Cardiac septum (tissue), 1 donor: ENCODE measurements at regions not wholly inside any gene's neighbourhood (a gene's known extent, or its start where the extent isn't known, plus 50 kb on each side); places are given as distances from the start of the nearest gene placed in this dataset.

Experiments
- DNase-seq: peaks from one replicate; pipeline ENCODE4 v3.0.0-alpha.2; 2020; ENCODE audit warnings: low spot score
- intact Hi-C: fragments of 100-400 bp; cut with DNase I; formaldehyde crosslinking; loops from one replicate; pipeline ENCODE4 v1.14.0; 2022
- donor health status: DM: no; HTN: no; CAD: no.

DNA sequence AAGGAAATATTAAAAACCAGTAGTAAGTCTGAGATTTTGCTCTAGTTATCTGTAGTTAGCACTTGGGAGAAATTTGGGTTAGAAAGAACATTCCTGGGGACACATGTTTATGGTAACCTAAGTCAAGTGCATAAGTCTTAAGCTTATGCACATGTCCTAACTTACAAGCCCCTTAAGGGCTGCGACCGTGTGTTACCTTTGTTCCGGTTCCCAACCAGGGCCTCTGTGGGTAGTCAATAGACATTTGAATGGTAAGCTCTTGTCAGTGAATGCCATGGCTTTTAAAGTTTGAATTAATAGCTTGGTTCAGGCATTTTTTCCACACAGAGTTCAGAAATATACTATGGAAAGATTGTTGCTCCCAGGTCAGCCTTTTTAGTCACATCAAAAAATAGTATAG lies 64.7 kb upstream of the CWC22 start:
- no peak for DNase-seq
- intact Hi-C loops = loop anchor here (10.0 kb wide), 1 partner anchor 227 kb away; no protein-coding TSS in a partner anchor

GRCh38 chr2:180063494-180064092 lies 56.5 kb upstream of the CWC22 start:
- intact Hi-C loops = no loop called here
- DNase-seq = no peak

DNA sequence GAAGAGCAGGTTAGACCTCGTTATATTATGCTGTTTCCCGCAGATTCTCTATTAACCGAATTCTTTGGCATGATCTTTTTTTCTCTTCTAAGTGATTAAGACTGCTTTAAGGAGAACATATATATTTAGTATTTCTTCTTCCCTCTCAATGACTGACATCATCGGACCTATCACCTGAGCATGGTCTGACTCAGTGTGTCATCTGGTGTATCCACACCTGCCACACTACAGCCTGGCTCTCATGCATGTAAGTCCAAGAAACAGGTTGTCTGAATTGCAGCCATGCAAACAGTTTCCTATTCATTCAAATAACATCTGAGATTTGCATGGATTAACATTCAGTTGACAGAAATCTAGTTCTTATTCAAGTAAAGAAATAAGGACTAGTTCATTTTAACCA lies 55.1 kb upstream of the CWC22 start:
- intact Hi-C loops = no loop called here
- DNase-seq = no peak

GRCh38 chr2:180061546-180061945 lies 54.4 kb upstream of the CWC22 start:
- intact Hi-C loops = no loop called here
- DNase-seq = no peak

GRCh38 chr2:180061085-180061484 lies 54.0 kb upstream of the CWC22 start:
- DNase-seq = no peak
- intact Hi-C loops = no loop called here

DNA sequence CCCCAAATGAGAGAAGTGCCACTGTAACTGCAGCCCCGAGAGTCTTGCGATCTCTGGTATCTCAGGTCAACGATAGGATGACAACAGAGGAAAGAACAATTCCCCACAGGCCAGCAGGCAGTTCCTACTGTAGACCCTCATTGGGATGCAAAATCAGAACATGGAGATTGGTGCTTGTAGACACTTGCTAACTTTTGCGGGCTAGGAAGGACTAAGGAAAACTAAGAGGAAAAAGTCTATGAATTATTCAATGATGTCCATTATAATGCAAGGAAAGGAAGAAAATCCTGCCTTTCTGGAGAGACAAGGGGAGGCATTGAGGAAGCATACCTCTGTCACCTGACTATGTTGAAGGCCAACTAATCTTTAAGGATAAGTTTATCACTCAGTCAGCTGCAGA lies 51.9 kb upstream of the CWC22 start:
- no peak for DNase-seq
- intact Hi-C loops = no loop called here

DNA sequence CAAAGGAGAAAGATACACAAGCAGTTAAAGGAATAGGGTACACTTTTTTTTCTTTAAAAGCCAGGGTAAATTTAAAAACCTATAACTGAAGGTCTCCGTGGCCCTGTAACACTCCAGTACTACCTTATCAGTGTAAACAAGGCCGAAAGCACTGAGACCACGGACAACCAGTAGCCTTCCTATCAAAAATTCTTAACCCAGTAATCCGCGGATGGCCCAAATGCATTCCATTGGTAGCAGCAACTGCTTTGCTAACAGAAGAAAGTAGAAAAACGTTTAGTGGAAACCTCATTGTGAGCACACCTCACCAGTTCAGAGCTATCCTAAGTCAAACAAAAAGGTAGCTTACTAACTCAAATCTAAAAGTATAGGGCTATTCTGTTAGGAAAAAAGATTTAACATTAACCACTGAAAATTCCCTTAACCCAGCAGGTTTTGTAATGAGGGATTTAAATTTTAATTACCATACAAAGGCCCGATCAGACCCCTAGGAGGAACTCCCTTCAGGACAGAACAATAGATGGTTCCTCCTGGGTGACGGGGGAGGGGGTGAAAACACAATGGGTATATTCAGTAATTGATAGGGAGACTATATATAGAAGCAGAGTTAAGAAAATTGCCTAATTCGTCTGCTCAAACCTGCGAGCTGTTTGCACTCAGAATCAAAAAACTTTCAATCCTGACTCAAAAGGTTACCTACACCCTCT lies 50.8 kb upstream of the CWC22 start:
- intact Hi-C loops = no loop called here
- DNase-seq = no peak
